ENCODE measurements at regions not wholly inside any gene's neighbourhood (a gene's known extent, or its start where the extent isn't known, plus 50 kb on each side); places are given as distances from the start of the nearest gene placed in this dataset.

DNA sequence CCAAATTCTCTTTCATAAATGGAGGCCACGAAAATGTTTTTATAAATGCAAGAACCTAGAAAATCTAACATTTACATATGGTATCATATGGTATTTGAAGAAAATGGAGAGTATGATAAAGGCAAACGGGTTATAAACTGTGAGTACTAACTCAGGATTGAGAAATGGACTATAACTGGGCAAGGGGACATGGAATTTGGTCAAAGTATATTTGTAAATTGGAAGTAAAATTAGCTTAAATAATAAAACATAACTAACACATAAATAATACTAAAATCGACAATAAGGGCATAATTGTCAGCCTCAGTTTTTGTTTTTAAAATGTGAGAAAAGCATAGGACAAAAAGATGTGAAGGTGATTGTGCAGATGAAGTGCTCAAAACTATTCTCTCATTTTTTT, 1516.3 kb upstream of the MIR17HG start:
- TF ChIP-seq, protein P1, sequence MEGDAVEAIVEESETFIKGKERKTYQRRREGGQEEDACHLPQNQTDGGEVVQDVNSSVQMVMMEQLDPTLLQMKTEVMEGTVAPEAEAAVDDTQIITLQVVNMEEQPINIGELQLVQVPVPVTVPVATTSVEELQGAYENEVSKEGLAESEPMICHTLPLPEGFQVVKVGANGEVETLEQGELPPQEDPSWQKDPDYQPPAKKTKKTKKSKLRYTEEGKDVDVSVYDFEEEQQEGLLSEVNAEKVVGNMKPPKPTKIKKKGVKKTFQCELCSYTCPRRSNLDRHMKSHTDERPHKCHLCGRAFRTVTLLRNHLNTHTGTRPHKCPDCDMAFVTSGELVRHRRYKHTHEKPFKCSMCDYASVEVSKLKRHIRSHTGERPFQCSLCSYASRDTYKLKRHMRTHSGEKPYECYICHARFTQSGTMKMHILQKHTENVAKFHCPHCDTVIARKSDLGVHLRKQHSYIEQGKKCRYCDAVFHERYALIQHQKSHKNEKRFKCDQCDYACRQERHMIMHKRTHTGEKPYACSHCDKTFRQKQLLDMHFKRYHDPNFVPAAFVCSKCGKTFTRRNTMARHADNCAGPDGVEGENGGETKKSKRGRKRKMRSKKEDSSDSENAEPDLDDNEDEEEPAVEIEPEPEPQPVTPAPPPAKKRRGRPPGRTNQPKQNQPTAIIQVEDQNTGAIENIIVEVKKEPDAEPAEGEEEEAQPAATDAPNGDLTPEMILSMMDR (IDR thresholded peaks at IDR 0.05; ENCODE audit: insufficient read depth, low read length, poor library complexity, severe bottlenecking): no peak
- no peak for TF ChIP-seq EZH2phosphoT487 (conservative IDR thresholded peaks at IDR 0.05; ENCODE audit: low read length)
